Neural cell (in vitro differentiated cells): ENCODE measurements at regions not wholly inside any gene's neighbourhood (a gene's known extent, or its start where the extent isn't known, plus 50 kb on each side); places are given as distances from the start of the nearest gene placed in this dataset.

Experiments used
- H2AFZ ChIP-seq: fragments of 200-600, 300-800 bp; sonication (generic), shearing (Covaris generic); 2 replicates; pipeline ENCODE4 v1.6.0; 2014; ENCODE audit warnings: low read depth, mild to moderate bottlenecking, antibody characterized with exemption, low read length, moderate library complexity
- H3F3A ChIP-seq: fragments of 200-600 bp; shearing (Covaris generic); 2 replicates; pipeline ENCODE4 v1.6.1; 2016; ENCODE audit warnings: mild to moderate bottlenecking, moderate library complexity, mixed read lengths, antibody characterized with exemption, low read length; ENCODE audit not compliant: insufficient read depth, poor library complexity, severe bottlenecking
- H3K27ac ChIP-seq: fragments of 200-600, 300-800 bp; sonication (generic), shearing (Covaris generic); 2 replicates; pipeline ENCODE4 v1.5.1; 2014; ENCODE audit warnings: mild to moderate bottlenecking, low read length, moderate library complexity
- H3K27me3 ChIP-seq: fragments of 300-800, 200-600 bp; sonication (generic), shearing (Covaris generic); 2 replicates; pipeline ENCODE4 v1.6.0; 2014; ENCODE audit warnings: mild to moderate bottlenecking, low read depth, low read length, moderate library complexity; ENCODE audit not compliant: insufficient read depth
- H3K36me3 ChIP-seq: fragments of 300-800, 200-600 bp; sonication (generic), shearing (Covaris generic); 2 replicates; pipeline ENCODE4 v1.5.1; 2014; ENCODE audit warnings: mild to moderate bottlenecking, antibody characterized with exemption, low read length, moderate library complexity; ENCODE audit not compliant: insufficient read depth
- H3K4me2 ChIP-seq: fragments of 300-800, 200-600 bp; sonication (generic), shearing (Covaris generic); 2 replicates; pipeline ENCODE4 v1.6.0; 2014; ENCODE audit warnings: mild to moderate bottlenecking, low read length
- H3K4me3 ChIP-seq: fragments of 300-800, 200-600 bp; sonication (generic), shearing (Covaris generic); 2 replicates; pipeline ENCODE4 v1.5.1; 2014; ENCODE audit warnings: mild to moderate bottlenecking, low read length, moderate library complexity
- H3K79me2 ChIP-seq: fragments of 200-600 bp; shearing (Covaris generic); replicated peaks from 2 replicates; pipeline ENCODE4 v1.6.0; 2014; ENCODE audit warnings: mild to moderate bottlenecking, low read length, moderate library complexity; ENCODE audit not compliant: insufficient read depth
- H3K9ac ChIP-seq: fragments of 300-800, 200-600 bp; sonication (generic), shearing (Covaris generic); 2 replicates; pipeline ENCODE4 v1.6.1; 2016; ENCODE audit warnings: mild to moderate bottlenecking, low read length, mixed read lengths
- H3K9me2 ChIP-seq: fragments of 200-600 bp; shearing (Covaris generic); 2 replicates; pipeline ENCODE4 v1.6.1; 2016; ENCODE audit warnings: mild to moderate bottlenecking, low read length, mixed read lengths; ENCODE audit not compliant: insufficient read depth
- H3K9me3 ChIP-seq: fragments of 200-600, 300-800 bp; sonication (generic), shearing (Covaris generic); 2 replicates; pipeline ENCODE4 v1.6.1; 2016; ENCODE audit warnings: mild to moderate bottlenecking, mixed run types, low read length, moderate library complexity, mixed read lengths
- H4K20me1 ChIP-seq: fragments of 200-600 bp; shearing (Covaris generic); 2 replicates; pipeline ENCODE4 v1.6.1; 2016; ENCODE audit warnings: mild to moderate bottlenecking, mixed run types; ENCODE audit not compliant: insufficient read depth
- CTCF ChIP-seq: fragments of 450-650 bp; IDR thresholded peaks from 2 replicates; pipeline ENCODE4 v1.5.1; 2014; ENCODE audit warnings: antibody characterized with exemption, mild to moderate bottlenecking, moderate library complexity; ENCODE audit not compliant: poor library complexity, severe bottlenecking
- EP300 ChIP-seq: fragments of 450-650 bp; conservative IDR thresholded peaks from 2 replicates; pipeline ENCODE4 v1.6.1; 2014; ENCODE audit warnings: antibody characterized with exemption, mild to moderate bottlenecking, moderate library complexity; ENCODE audit not compliant: poor library complexity, severe bottlenecking
- EZH2 ChIP-seq: fragments of 200-600, 300-800 bp; shearing (Covaris generic), sonication (generic); IDR thresholded peaks from 2 replicates; pipeline ENCODE4 v1.6.1; 2014; ENCODE audit warnings: antibody characterized with exemption, low read length, borderline replicate concordance, mild to moderate bottlenecking; ENCODE audit not compliant: insufficient read depth, poor library complexity, severe bottlenecking
- MXI1 ChIP-seq: fragments of 450-650 bp; conservative IDR thresholded peaks from 2 replicates; pipeline ENCODE4 v1.6.1; 2014; ENCODE audit warnings: antibody characterized with exemption, mild to moderate bottlenecking; ENCODE audit not compliant: poor library complexity, severe bottlenecking
- POLR2AphosphoS5 ChIP-seq: IDR thresholded peaks from 2 replicates; pipeline ENCODE4 v1.6.1; 2012
- RAD21 ChIP-seq: fragments of 450-650 bp; conservative IDR thresholded peaks from 2 replicates; pipeline ENCODE4 v1.6.1; 2014; ENCODE audit warnings: antibody characterized with exemption, mild to moderate bottlenecking, moderate library complexity
- REST ChIP-seq: IDR thresholded peaks from 2 replicates; pipeline ENCODE4 v1.6.1; 2012; ENCODE audit warnings: borderline replicate concordance
- SMC3 ChIP-seq: fragments of 450-650 bp; conservative IDR thresholded peaks from 2 replicates; pipeline ENCODE4 v1.6.1; 2014; ENCODE audit warnings: antibody characterized with exemption, mild to moderate bottlenecking, moderate library complexity; ENCODE audit not compliant: poor library complexity
- TAF1 ChIP-seq: IDR thresholded peaks from 2 replicates; pipeline ENCODE4 v1.6.1; 2012; ENCODE audit warnings: low read depth

GRCh38 chr13:105297839-105298238 is 1237.6 kb downstream of the EFNB2 start:
- H4K20me1 ChIP-seq: no peaks in the 10 kb centered on the region
- H3K9me2 ChIP-seq: no peaks in the 10 kb centered on the region
- no peaks in the 10 kb centered on the region for H3K27me3 ChIP-seq
- no peak overlapping the region for H3K9ac ChIP-seq
- no peak for TF ChIP-seq MXI1
- no peak for TF ChIP-seq TAF1
- no peak for TF ChIP-seq SMC3
- TF ChIP-seq POLR2AphosphoS5: no peak
- no peak for TF ChIP-seq RAD21
- TF ChIP-seq EP300: no peak
- TF ChIP-seq CTCF: no peak
- no peak for TF ChIP-seq EZH2
- TF ChIP-seq REST: no peak
- H3K27ac ChIP-seq: no peak overlapping the region
- H3F3A ChIP-seq: no peaks in the 10 kb centered on the region
- no peaks in the 10 kb centered on the region for H3K79me2 ChIP-seq
- no peaks in the 10 kb centered on the region for H3K36me3 ChIP-seq
- H2AFZ ChIP-seq: no peak overlapping the region
- H3K4me2 ChIP-seq: no peak overlapping the region
- no peaks in the 10 kb centered on the region for H3K9me3 ChIP-seq
- H3K4me3 ChIP-seq: no peak overlapping the region

GRCh38 chr13:105291987-105292386 is 1243.5 kb downstream of the EFNB2 start:
- H3K79me2 ChIP-seq: no peaks in the 10 kb centered on the region
- TF ChIP-seq RAD21 (no peak), SMC3 (no peak), TAF1 (no peak), CTCF (no peak), EZH2 (no peak), REST (no peak), MXI1 (no peak), POLR2AphosphoS5 (no peak), EP300 (no peak)
- H3K27me3 ChIP-seq: no peaks in the 10 kb centered on the region
- no peak overlapping the region for H3K4me2 ChIP-seq
- no peaks in the 10 kb centered on the region for H3K9me3 ChIP-seq
- no peaks in the 10 kb centered on the region for H3K36me3 ChIP-seq
- H3K9me2 ChIP-seq: no peaks in the 10 kb centered on the region
- no peak overlapping the region for H3K9ac ChIP-seq
- no peak overlapping the region for H2AFZ ChIP-seq
- H4K20me1 ChIP-seq: no peaks in the 10 kb centered on the region
- H3K27ac ChIP-seq: no peak overlapping the region
- H3F3A ChIP-seq: no peaks in the 10 kb centered on the region
- no peak overlapping the region for H3K4me3 ChIP-seq
